Activated CD8-positive, alpha-beta T cell treated with anti-CD3 and anti-CD28 coated beads for 36 hours (primary cell): ENCODE measurements at regions not wholly inside any gene's neighbourhood (a gene's known extent, or its start where the extent isn't known, plus 50 kb on each side); places are given as distances from the start of the nearest gene placed in this dataset.

Experiments
- ATAC-seq: fragments of 200-7000 bp; cut with Tn5 transposase; one replicate; pipeline ENCODE4 v1.10.0; 2021; ENCODE audit warnings: mild to moderate bottlenecking, moderate library complexity
- CTCF ChIA-PET: fragments of 350-600 bp; sonication (Branson Sonifier 250); formaldehyde crosslinking; loops from one replicate; lab custom pipeline; 2021; ENCODE audit warnings: antibody characterized with exemption; lab: Charles Lee
- POLR2A ChIA-PET: fragments of 350-600 bp; sonication (Branson Sonifier 250); formaldehyde crosslinking; loops from one replicate; lab custom pipeline; 2021; ENCODE audit warnings: antibody characterized with exemption; lab: Charles Lee
- DNase-seq: peaks from one replicate; pipeline ENCODE4 v3.0.0-alpha.2; 2020
- H3K27ac Mint-ChIP-seq: one replicate; pipeline ENCODE4 v1.8.0; 2021; ENCODE audit warnings: mild to moderate bottlenecking, mixed read lengths
- H3K27me3 Mint-ChIP-seq: one replicate; pipeline ENCODE4 v1.8.0; 2021; ENCODE audit warnings: mixed read lengths
- H3K36me3 Mint-ChIP-seq: one replicate; pipeline ENCODE4 v1.8.0; 2021; ENCODE audit warnings: low read depth, mixed read lengths
- H3K4me1 Mint-ChIP-seq: one replicate; pipeline ENCODE4 v1.8.0; 2021; ENCODE audit warnings: low read depth, mixed read lengths
- H3K4me3 Mint-ChIP-seq: one replicate; pipeline ENCODE4 v1.8.0; 2021; ENCODE audit warnings: mild to moderate bottlenecking, moderate library complexity, mixed read lengths
- H3K9me3 Mint-ChIP-seq: one replicate; pipeline ENCODE4 v1.8.0; 2021; ENCODE audit warnings: mixed read lengths
- CTCF ChIP-seq: fragments of 200-600 bp; IDR thresholded peaks from one replicate; pipeline ENCODE4 v1.8.0; 2022; ENCODE audit warnings: antibody characterized with exemption, mild to moderate bottlenecking
- intact Hi-C: fragments of 100-400 bp; cut with micrococcal nuclease; formaldehyde crosslinking; loops from one replicate; pipeline ENCODE4 v1.10.0; 2022

GRCh38 chr14:50041980-50042379 is 74.4 kb downstream of the VCPKMT start:
- DNase-seq (no peak), ATAC-seq (no peak)
- ChIA-PET POLR2A (interaction anchor here (1.1 to 7.4 kb wide), 4 partner anchors 8 to 41 kb away, joined by 4 to 111 read pairs (median 53); no protein-coding TSS in a partner anchor), CTCF (interaction anchor here (1.0 to 2.2 kb wide), 3 partner anchors 20 to 188 kb away, joined by 3 to 14 read pairs (median 3); no protein-coding TSS in a partner anchor)
- no peaks in the 10 kb centered on the region for H3K27me3 Mint-ChIP-seq
- H3K4me3 Mint-ChIP-seq = no peak overlapping the region
- H3K36me3 Mint-ChIP-seq = peaks cover 40% of the 10 kb centered on the region
- H3K4me1 Mint-ChIP-seq = peaks cover 80% of the 10 kb centered on the region
- intact Hi-C loops = no loop called here
- H3K9me3 Mint-ChIP-seq = peaks cover 9% of the 10 kb centered on the region
- no peak for TF ChIP-seq CTCF
- H3K27ac Mint-ChIP-seq = peak overlapping the region; percentile 4

GRCh38 chr14:50044042-50044651 is 72.2 kb downstream of the VCPKMT start:
- H3K9me3 Mint-ChIP-seq = peaks cover 9% of the 10 kb centered on the region
- no peak for TF ChIP-seq CTCF
- peak overlapping the region; percentile 11 for H3K4me3 Mint-ChIP-seq
- no peaks in the 10 kb centered on the region for H3K27me3 Mint-ChIP-seq
- ChIA-PET CTCF (interaction anchor here (0.8 to 2.3 kb wide), 7 partner anchors 18 to 182 kb away, joined by 3 to 8 read pairs (median 4); no protein-coding TSS in a partner anchor), POLR2A (interaction anchor here (0.6 to 3.6 kb wide), 11 partner anchors 9 to 181 kb away, joined by 3 to 47 read pairs (median 4); no protein-coding TSS in a partner anchor)
- peaks cover 25% of the 10 kb centered on the region for H3K36me3 Mint-ChIP-seq
- ATAC-seq (peak; percentile 24), DNase-seq (peak; percentile 44)
- H3K27ac Mint-ChIP-seq = peak overlapping the region; percentile 94
- intact Hi-C loops = loop anchor here (2.0 kb wide), 1 partner anchor 17 kb away; no protein-coding TSS in a partner anchor
- H3K4me1 Mint-ChIP-seq = peaks cover 71% of the 10 kb centered on the region

- peak; percentile 85 for ATAC-seq
- TF ChIP-seq CTCF = no peak
- POLR2A ChIA-PET = interaction anchor here (0.6 to 3.6 kb wide), 12 partner anchors 8 to 182 kb away, joined by 3 to 47 read pairs (median 4); no protein-coding TSS in a partner anchor
- peak overlapping the region; percentile 2 for H3K4me3 Mint-ChIP-seq
- intact Hi-C loops = loop anchor here (2.0 kb wide), 1 partner anchor 16 kb away; no protein-coding TSS in a partner anchor
- DNase-seq = peak; percentile 91
- CTCF ChIA-PET = interaction anchor here (0.8 to 2.3 kb wide), 8 partner anchors 15 to 183 kb away, joined by 3 to 8 read pairs (median 4); no protein-coding TSS in a partner anchor
- peaks cover 61% of the 10 kb centered on the region for H3K4me1 Mint-ChIP-seq
- H3K9me3 Mint-ChIP-seq = peaks cover 9% of the 10 kb centered on the region
- H3K27me3 Mint-ChIP-seq = no peaks in the 10 kb centered on the region
- peak overlapping the region; percentile 87 for H3K27ac Mint-ChIP-seq
- peaks cover 23% of the 10 kb centered on the region for H3K36me3 Mint-ChIP-seq
Observed at GRCh38 chr14:50045039-50045711, 71.2 kb downstream of the VCPKMT start.

GRCh38 chr14:50045837-50046236 is 70.5 kb downstream of the VCPKMT start:
- Mint-ChIP-seq H3K4me3 (no peak overlapping the region), H3K27me3 (no peaks in the 10 kb centered on the region), H3K9me3 (peaks cover 9% of the 10 kb centered on the region), H3K27ac (peak overlapping the region; percentile 87), H3K36me3 (peaks cover 21% of the 10 kb centered on the region), H3K4me1 (peaks cover 54% of the 10 kb centered on the region)
- DNase-seq = no peak
- intact Hi-C loops = loop anchor here (2.0 kb wide), 1 partner anchor 15 kb away; no protein-coding TSS in a partner anchor
- ATAC-seq = no peak
- ChIA-PET POLR2A (interaction anchor here (0.6 to 3.6 kb wide), 7 partner anchors 10 to 147 kb away, joined by 3 to 47 read pairs (median 3); no protein-coding TSS in a partner anchor), CTCF (interaction anchor here (1.0 to 2.5 kb wide), 5 partner anchors 14 to 184 kb away, joined by 3 to 12 read pairs (median 4); no protein-coding TSS in a partner anchor)
- TF ChIP-seq CTCF = no peak
